Lower leg skin (tissue), 3 donors: ENCODE measurements at regions not wholly inside any gene's neighbourhood (a gene's known extent, or its start where the extent isn't known, plus 50 kb on each side); places are given as distances from the start of the nearest gene placed in this dataset.

Source experiments
- CTCF ChIP-seq, 3 donors: fragments of 450-650 bp; IDR thresholded peaks; one replicate each; pipeline ENCODE4 v1.5.1; 2016; ENCODE audit warnings: antibody characterized with exemption in 3 of 3, mild to moderate bottlenecking in 3 of 3, moderate library complexity in 2 of 3
- POLR2A ChIP-seq, 2 donors: fragments of 450-650 bp; IDR thresholded peaks; one replicate each; pipeline ENCODE4 v1.6.1; 2016 to 2017; ENCODE audit warnings: antibody characterized with exemption in 2 of 2, mild to moderate bottlenecking in 1 of 2, moderate library complexity in 1 of 2

GRCh38 chr3:159795681-159796175, 192.9 kb upstream of the IL12A start:
- TF ChIP-seq CTCF (IDR thresholded peaks at IDR 0.05) (no peak), POLR2A (IDR thresholded peaks at IDR 0.05) (no peak)
